ENCODE measurements at regions not wholly inside any gene's neighbourhood (a gene's known extent, or its start where the extent isn't known, plus 50 kb on each side); places are given as distances from the start of the nearest gene placed in this dataset.

GRCh38 chr21:43364261-43364510 lies 62.7 kb downstream of the SIK1 start:
- DNase-seq: no peak
- ATAC-seq: no peak

DNA sequence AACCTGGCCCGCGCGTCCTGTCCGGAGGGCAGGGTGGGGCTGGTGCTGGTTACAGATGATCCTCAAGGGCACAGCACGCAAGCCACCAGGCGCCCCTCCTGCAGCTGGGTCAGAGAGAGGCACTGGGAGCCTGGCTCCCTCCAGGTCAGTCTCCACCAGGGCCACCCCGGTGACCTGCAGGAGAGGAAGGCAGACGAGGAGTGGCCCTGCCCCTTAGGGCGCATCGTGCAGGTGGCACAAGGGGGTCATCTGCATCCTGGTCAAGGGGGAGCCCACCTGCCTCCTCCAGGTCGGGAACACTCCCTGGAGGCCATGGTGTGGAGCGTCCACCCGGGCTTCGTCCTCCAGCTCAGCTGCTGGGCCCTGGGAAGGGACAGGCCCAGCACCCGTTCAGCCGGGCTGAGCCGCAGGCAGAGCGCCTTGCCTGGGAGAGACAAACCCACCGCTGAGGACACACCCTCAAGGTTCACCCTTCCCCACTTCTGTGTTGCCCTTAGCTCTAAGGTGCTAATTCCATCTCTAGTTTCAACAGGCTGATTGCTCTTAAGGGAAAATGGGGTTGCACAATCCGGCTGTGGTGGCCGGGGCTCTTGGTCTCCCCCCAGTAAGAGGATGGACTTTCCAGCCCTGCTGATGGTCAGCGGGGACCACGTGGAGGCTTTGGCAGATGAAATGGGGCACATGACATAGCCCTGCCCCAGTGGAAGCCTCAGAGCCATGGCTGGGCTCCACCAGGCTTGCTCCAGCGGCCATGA lies 63.2 kb downstream of the SIK1 start:
- ATAC-seq (no peak), DNase-seq (no peak)

- peak; percentile 38 for DNase-seq
- peak; percentile 19 for ATAC-seq
Measured at GRCh38 chr21:43362915-43363314, 64.0 kb downstream of the SIK1 start.

DNA sequence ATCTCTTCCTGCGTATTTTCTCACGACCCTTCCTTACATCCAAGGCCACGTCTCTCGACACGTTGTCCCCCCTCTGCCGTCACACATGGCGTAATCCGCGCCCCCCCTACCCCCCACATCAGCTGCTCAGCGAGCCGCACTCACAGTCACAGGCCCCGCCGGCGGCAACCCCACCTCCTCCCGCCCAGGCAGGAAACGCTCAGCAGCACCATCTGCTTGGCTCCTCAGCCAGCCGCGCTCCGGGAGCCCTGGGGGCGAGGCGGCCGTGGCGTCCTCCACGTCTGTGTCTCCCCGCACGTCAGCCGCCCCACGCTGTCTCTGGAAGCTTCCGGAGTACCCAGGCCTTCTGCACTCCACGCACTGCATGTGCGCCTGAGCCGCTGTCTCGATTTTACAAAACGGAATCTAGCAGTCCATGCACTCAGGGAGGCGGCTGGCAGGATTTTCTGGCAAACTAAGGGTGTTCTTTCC lies 64.6 kb downstream of the SIK1 start:
- DNase-seq (peak; percentile 80), ATAC-seq (peak; percentile 79)

- peak; percentile 34 for ATAC-seq
- DNase-seq: peak; percentile 27
Measured at GRCh38 chr21:43361493-43362296, 65.2 kb downstream of the SIK1 start.

- ATAC-seq (no peak), DNase-seq (peak; percentile 24)
Measured at GRCh38 chr21:43361127-43361492, 65.8 kb downstream of the SIK1 start.

GRCh38 chr21:43360441-43361126 lies 66.3 kb downstream of the SIK1 start:
- DNase-seq (no peak), ATAC-seq (no peak)

- no peak for ATAC-seq
- DNase-seq: no peak
Measured at GRCh38 chr21:43358940-43359822, 67.8 kb downstream of the SIK1 start.

GRCh38 chr21:43357715-43358430 lies 69.1 kb downstream of the SIK1 start:
- ATAC-seq: no peak
- DNase-seq: no peak

DNA sequence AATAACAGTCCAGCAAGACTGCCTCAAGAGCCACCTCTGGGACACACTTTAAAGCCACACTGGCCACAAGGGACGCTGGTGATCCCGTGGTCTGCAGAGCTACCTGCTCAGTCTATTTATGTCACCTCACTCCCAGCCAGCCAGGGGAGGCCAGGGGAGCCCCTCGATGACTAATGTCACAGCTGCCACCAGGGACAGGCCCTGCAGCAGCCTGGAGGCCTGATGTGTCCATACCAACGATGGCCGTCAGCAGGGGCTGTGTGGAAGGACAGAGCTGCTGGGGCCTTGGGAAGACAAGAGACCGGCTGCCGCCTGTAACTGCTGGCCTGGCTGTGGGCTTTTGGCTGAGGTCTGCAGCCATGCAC lies 71.0 kb downstream of the SIK1 start:
- DNase-seq: no peak
- ATAC-seq: no peak

DNA sequence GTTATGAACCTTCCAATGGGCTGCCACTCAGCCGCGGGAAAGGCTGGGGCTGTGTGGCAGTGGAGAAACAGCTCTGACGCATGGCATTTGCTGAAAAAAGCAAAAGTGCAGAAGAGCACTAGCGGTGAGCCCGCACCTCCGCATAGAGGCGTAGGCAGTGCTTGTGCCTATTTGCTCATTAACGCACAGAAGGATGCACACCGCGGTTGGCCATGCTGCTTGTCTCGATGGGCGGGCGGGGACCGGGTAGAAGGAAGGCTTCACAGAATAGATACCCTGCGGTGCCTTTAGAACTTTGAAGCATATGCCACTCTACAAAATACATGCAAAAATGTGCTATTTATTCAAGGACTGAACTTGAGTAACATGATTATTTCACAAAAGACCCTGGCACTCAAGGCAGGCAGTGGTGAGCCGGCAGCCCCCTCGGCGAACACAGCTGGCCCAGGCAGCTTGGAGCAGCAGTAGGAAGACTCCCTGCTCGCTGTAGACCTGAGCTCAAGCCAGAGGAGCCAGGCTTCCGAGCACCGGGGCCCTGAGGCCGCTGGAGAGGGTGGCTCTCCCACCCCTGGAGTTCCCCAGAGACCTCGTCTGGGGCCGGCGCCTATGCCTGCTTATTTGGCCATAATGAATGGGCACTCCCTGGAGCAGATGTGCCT lies 71.5 kb downstream of the SIK1 start:
- no peak for ATAC-seq
- DNase-seq: no peak

- ATAC-seq (no peak), DNase-seq (no peak)
Measured at GRCh38 chr21:43354666-43355065, 72.3 kb downstream of the SIK1 start.

DNA sequence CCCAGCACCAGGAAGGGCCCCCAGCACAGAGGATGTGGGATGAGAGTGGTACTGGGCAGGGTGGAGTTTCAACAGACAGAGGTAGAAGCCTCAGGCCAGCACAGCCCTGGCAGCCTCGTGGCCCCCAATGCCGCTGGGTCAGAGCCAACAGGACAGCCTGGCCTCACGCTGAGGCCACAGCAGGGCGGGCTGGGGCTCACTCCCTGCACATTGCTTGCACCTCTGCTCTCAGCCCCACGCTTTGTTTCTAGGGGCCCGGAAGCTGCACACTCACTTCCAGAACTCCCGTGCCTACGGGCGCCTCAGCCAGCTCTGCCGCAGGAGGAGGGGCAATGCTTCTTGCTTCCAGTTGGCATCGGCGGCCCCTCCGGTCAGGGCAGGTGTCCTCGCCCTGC lies 72.9 kb downstream of the SIK1 start:
- ATAC-seq: no peak
- DNase-seq: no peak

GRCh38 chr21:43353282-43354025 lies 73.5 kb downstream of the SIK1 start:
- no peak for DNase-seq
- no peak for ATAC-seq

- DNase-seq (no peak), ATAC-seq (peak; percentile 62)
Measured at GRCh38 chr21:43352568-43353281, 74.2 kb downstream of the SIK1 start.

GRCh38 chr21:43352154-43352537 lies 74.8 kb downstream of the SIK1 start:
- no peak for DNase-seq
- no peak for ATAC-seq

GRCh38 chr21:43351501-43352153 lies 75.3 kb downstream of the SIK1 start:
- no peak for DNase-seq
- ATAC-seq: no peak

GRCh38 chr21:43349644-43350043 lies 77.3 kb downstream of the SIK1 start:
- no peak for DNase-seq

GRCh38 chr21:43348801-43349261 lies 78.1 kb downstream of the SIK1 start:
- ATAC-seq: no peak
- no peak for DNase-seq

More at GRCh38 chr21:43349644-43350043, 77.3 kb downstream of the SIK1 start:
- ATAC-seq: no peak
